ENCODE measurements at regions not wholly inside any gene's neighbourhood (a gene's known extent, or its start where the extent isn't known, plus 50 kb on each side); places are given as distances from the start of the nearest gene placed in this dataset.

DNA sequence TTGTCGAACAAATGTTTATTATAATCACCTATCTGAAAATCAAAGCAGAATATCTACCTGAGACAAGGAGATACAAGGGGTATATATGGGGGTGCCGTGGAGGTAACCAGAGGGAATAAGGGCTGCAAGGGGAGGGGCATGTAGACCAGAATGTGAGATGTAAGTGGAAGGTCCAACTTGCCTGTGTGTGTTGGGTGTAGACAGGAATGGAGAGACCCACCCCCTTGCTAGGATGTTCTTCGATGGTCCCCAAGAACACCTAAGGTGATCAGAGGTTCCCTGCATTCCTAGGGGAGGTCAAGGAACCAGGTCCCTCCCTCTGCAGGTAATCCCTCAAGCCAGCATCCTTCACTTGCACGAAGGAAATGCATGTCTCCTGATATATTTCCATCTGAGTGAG, 167.9 kb downstream of the DICER1 start:
- H3K27me3 Mint-ChIP-seq (ENCODE audit: unreplicated experiment): no peaks in the 10 kb centered on the region
- no peaks in the 10 kb centered on the region for H3K36me3 Mint-ChIP-seq (ENCODE audit: low read depth, unreplicated experiment)
- TF ChIP-seq, protein P1, sequence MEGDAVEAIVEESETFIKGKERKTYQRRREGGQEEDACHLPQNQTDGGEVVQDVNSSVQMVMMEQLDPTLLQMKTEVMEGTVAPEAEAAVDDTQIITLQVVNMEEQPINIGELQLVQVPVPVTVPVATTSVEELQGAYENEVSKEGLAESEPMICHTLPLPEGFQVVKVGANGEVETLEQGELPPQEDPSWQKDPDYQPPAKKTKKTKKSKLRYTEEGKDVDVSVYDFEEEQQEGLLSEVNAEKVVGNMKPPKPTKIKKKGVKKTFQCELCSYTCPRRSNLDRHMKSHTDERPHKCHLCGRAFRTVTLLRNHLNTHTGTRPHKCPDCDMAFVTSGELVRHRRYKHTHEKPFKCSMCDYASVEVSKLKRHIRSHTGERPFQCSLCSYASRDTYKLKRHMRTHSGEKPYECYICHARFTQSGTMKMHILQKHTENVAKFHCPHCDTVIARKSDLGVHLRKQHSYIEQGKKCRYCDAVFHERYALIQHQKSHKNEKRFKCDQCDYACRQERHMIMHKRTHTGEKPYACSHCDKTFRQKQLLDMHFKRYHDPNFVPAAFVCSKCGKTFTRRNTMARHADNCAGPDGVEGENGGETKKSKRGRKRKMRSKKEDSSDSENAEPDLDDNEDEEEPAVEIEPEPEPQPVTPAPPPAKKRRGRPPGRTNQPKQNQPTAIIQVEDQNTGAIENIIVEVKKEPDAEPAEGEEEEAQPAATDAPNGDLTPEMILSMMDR (IDR thresholded peaks at IDR 0.05; ENCODE audit: unreplicated experiment): no peak
- no peak overlapping the region for H3K27ac Mint-ChIP-seq (ENCODE audit: unreplicated experiment)
- no peak overlapping the region for H3K4me3 Mint-ChIP-seq (ENCODE audit: unreplicated experiment)
- no peaks in the 10 kb centered on the region for H3K9me3 Mint-ChIP-seq (ENCODE audit: unreplicated experiment)
- no peak for DNase-seq (ENCODE audit: low spot score)
- H3K4me1 Mint-ChIP-seq (ENCODE audit: unreplicated experiment): peaks cover 10% of the 10 kb centered on the region

DNA sequence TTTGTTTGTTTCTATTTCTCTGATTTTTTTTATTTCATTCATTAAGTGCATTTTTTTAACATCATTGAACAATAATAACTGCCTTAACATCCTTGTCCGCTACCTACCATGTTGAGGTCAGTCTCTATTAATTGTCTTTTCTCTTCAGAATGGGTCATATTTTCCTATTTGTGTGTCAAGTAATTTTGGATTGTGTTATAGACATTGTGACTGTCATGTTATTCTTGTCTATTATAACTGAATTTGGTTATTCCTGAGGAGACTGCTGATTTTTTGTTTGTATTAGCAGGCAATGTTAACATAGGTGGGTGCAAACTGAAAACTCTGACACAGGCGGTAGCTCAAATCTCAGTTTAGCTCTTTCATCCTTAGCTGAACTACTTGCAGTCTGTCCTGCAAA, 169.9 kb downstream of the DICER1 start:
- H3K4me3 Mint-ChIP-seq (ENCODE audit: unreplicated experiment): no peak overlapping the region
- no peaks in the 10 kb centered on the region for H3K27me3 Mint-ChIP-seq (ENCODE audit: unreplicated experiment)
- no peaks in the 10 kb centered on the region for H3K36me3 Mint-ChIP-seq (ENCODE audit: low read depth, unreplicated experiment)
- H3K27ac Mint-ChIP-seq (ENCODE audit: unreplicated experiment): no peak overlapping the region
- no peak for DNase-seq (ENCODE audit: low spot score)
- TF ChIP-seq, protein P1 (IDR thresholded peaks at IDR 0.05; ENCODE audit: unreplicated experiment): no peak
- H3K4me1 Mint-ChIP-seq (ENCODE audit: unreplicated experiment): peaks cover 23% of the 10 kb centered on the region
- no peaks in the 10 kb centered on the region for H3K9me3 Mint-ChIP-seq (ENCODE audit: unreplicated experiment)

DNA sequence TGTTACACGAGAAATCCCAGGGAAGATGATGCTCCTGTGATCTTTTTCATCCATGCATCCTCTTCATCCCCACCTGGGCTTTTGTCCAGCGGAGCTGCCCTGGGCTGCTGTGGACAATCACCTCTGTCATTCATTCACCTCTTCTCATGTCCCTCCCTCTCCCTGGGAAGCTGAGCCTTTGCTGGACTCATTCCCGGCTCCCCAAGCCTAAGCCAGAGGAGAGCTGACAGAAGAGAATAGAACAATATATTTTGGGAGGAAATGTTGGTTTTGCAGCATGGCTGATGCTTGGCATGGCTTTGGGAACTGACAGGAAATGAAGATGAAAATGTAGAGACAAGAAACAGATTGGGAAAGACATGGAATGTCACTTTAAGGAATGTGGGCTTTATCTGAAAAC, 177.4 kb downstream of the DICER1 start:
- DNase-seq (ENCODE audit: low spot score): no peak
- Mint-ChIP-seq H3K4me3 (ENCODE audit: unreplicated experiment) (no peak overlapping the region), H3K27ac (ENCODE audit: unreplicated experiment) (no peak overlapping the region), H3K36me3 (ENCODE audit: low read depth, unreplicated experiment) (no peaks in the 10 kb centered on the region), H3K9me3 (ENCODE audit: unreplicated experiment) (no peaks in the 10 kb centered on the region), H3K4me1 (ENCODE audit: unreplicated experiment) (peaks cover 26% of the 10 kb centered on the region), H3K27me3 (ENCODE audit: unreplicated experiment) (peaks cover 3% of the 10 kb centered on the region)
- TF ChIP-seq, protein P1 (IDR thresholded peaks at IDR 0.05; ENCODE audit: unreplicated experiment): no peak

- no peak for DNase-seq (ENCODE audit: low spot score)
- no peaks in the 10 kb centered on the region for H3K36me3 Mint-ChIP-seq (ENCODE audit: low read depth, unreplicated experiment)
- H3K27ac Mint-ChIP-seq (ENCODE audit: unreplicated experiment): no peak overlapping the region
- H3K4me1 Mint-ChIP-seq (ENCODE audit: unreplicated experiment): peaks cover 5% of the 10 kb centered on the region
- H3K4me3 Mint-ChIP-seq (ENCODE audit: unreplicated experiment): no peak overlapping the region
- peaks cover 3% of the 10 kb centered on the region for H3K27me3 Mint-ChIP-seq (ENCODE audit: unreplicated experiment)
- no peaks in the 10 kb centered on the region for H3K9me3 Mint-ChIP-seq (ENCODE audit: unreplicated experiment)
- TF ChIP-seq, protein P1 (IDR thresholded peaks at IDR 0.05; ENCODE audit: unreplicated experiment): no peak
Observed at GRCh38 chr14:94977016-94977415, 180.3 kb downstream of the DICER1 start.

DNA sequence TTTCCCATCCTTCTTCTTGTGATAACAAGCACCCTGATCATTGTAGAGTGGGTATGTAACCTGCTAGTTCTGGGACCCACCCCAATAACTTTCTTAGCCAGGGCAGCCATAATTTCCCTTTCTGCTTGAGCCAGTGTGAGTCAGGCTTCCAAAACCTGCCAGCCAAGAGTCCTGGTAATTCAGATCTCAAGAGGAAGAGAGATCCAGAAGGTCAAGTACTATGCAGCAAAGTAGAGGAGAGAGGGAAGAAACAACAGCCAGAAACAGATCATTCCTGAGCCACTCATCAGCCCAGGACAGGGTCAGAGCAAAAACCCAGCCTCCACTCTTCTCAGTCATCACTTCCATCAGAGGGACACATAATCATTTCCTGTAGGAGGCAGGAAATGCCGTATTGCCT, 182.0 kb downstream of the DICER1 start:
- no peaks in the 10 kb centered on the region for H3K9me3 Mint-ChIP-seq (ENCODE audit: unreplicated experiment)

More for the DNA sequence above, 182.0 kb downstream of the DICER1 start:
- Mint-ChIP-seq H3K4me3 (ENCODE audit: unreplicated experiment) (no peak overlapping the region), H3K4me1 (ENCODE audit: unreplicated experiment) (peaks cover 9% of the 10 kb centered on the region), H3K27me3 (ENCODE audit: unreplicated experiment) (peaks cover 3% of the 10 kb centered on the region), H3K36me3 (ENCODE audit: low read depth, unreplicated experiment) (no peaks in the 10 kb centered on the region), H3K27ac (ENCODE audit: unreplicated experiment) (peak overlapping the region; percentile 27)
- TF ChIP-seq, protein P1 (IDR thresholded peaks at IDR 0.05; ENCODE audit: unreplicated experiment): no peak
- no peak for DNase-seq (ENCODE audit: low spot score)
